Right atrium auricular region (tissue), 2 donors: ENCODE measurements at regions not wholly inside any gene's neighbourhood (a gene's known extent, or its start where the extent isn't known, plus 50 kb on each side); places are given as distances from the start of the nearest gene placed in this dataset.

ENCODE experiments used
- DNase-seq: peaks from one replicate; pipeline ENCODE4 v3.0.0-alpha.2; 2019; ENCODE audit warnings: low spot score
- H3K27ac ChIP-seq, 2 donors: fragments of 200-600 bp; sonication (generic); 1 replicate in 1 of 2; 2 replicates in 1 of 2; pipeline ENCODE4 v1.5.1; 2016 to 2019
- H3K27me3 ChIP-seq, 2 donors: fragments of 200-600 bp; sonication (generic); one replicate each; pipeline versions ENCODE4 v1.5.1 to v1.6.0; 2017 to 2019
- H3K36me3 ChIP-seq: fragments of 200-600 bp; sonication (generic); one replicate; pipeline ENCODE4 v1.5.1; 2016
- H3K4me1 ChIP-seq, 2 donors: fragments of 200-600 bp; sonication (generic); one replicate each; pipeline versions ENCODE4 v1.5.1 to v1.6.0; 2017 to 2019
- H3K4me3 ChIP-seq, 2 donors: fragments of 200-600 bp; sonication (generic); 1 replicate in 1 of 2; 2 replicates in 1 of 2; pipeline ENCODE4 v1.5.1; 2017 to 2019; ENCODE audit warnings: mild to moderate bottlenecking in 1 of 2, moderate library complexity in 1 of 2
- H3K9me3 ChIP-seq, 2 donors: fragments of 200-600 bp; sonication (generic); one replicate each; pipeline ENCODE4 v1.5.1; 2019
- CTCF ChIP-seq, 2 donors: fragments of 200-600 bp; sonication (generic); IDR thresholded peaks; one replicate each; pipeline ENCODE4 v1.5.1; 2019; ENCODE audit warnings: antibody characterized with exemption in 2 of 2

GRCh38 chr6:137647762-137648447, 153.7 kb upstream of the OLIG3 start:
- Histone ChIP-seq H3K9me3 (peaks cover 0 to 4% of the 10 kb centered on the region in 2 donors), H3K4me3 (no peak overlapping the region), H3K36me3 (no peaks in the 10 kb centered on the region), H3K27me3 (no peaks in the 10 kb centered on the region), H3K27ac (no peak overlapping the region), H3K4me1 (peaks cover 0 to 8% of the 10 kb centered on the region in 2 donors)
- DNase-seq = no peak
- no peak for TF ChIP-seq CTCF (IDR thresholded peaks at IDR 0.05)

GRCh38 chr6:137650720-137651119, 156.5 kb upstream of the OLIG3 start:
- H3K27me3 ChIP-seq = no peaks in the 10 kb centered on the region
- no peak for TF ChIP-seq CTCF (IDR thresholded peaks at IDR 0.05)
- peaks cover 0 to 8% of the 10 kb centered on the region in 2 donors for H3K4me1 ChIP-seq
- DNase-seq = no peak
- H3K4me3 ChIP-seq = no peak overlapping the region
- no peaks in the 10 kb centered on the region for H3K36me3 ChIP-seq
- peaks cover 3 to 32% of the 10 kb centered on the region in 2 donors for H3K9me3 ChIP-seq
- no peak overlapping the region for H3K27ac ChIP-seq

- Histone ChIP-seq H3K36me3 (no peaks in the 10 kb centered on the region), H3K9me3 (peaks cover 3 to 36% of the 10 kb centered on the region in 2 donors), H3K27ac (no peak overlapping the region), H3K4me3 (no peak overlapping the region), H3K4me1 (peaks cover 0 to 8% of the 10 kb centered on the region in 2 donors), H3K27me3 (no peaks in the 10 kb centered on the region)
- no peak for DNase-seq
- TF ChIP-seq CTCF (IDR thresholded peaks at IDR 0.05) = no peak
Measured at GRCh38 chr6:137651178-137651577, 157.0 kb upstream of the OLIG3 start.

GRCh38 chr6:137651591-137652335, 157.6 kb upstream of the OLIG3 start:
- Histone ChIP-seq H3K4me1 (peaks cover 0 to 8% of the 10 kb centered on the region in 2 donors), H3K4me3 (no peak overlapping the region), H3K36me3 (no peaks in the 10 kb centered on the region), H3K9me3 (peaks cover 3 to 36% of the 10 kb centered on the region in 2 donors), H3K27ac (no peak overlapping the region), H3K27me3 (no peaks in the 10 kb centered on the region)
- no peak for TF ChIP-seq CTCF (IDR thresholded peaks at IDR 0.05)
- DNase-seq = no peak

- Histone ChIP-seq H3K36me3 (no peaks in the 10 kb centered on the region), H3K4me3 (no peak overlapping the region), H3K9me3 (peaks cover 3 to 36% of the 10 kb centered on the region in 2 donors), H3K27me3 (no peaks in the 10 kb centered on the region), H3K27ac (no peak overlapping the region), H3K4me1 (peaks cover 0 to 8% of the 10 kb centered on the region in 2 donors)
- DNase-seq = no peak
- TF ChIP-seq CTCF (IDR thresholded peaks at IDR 0.05) = no peak
Measured at GRCh38 chr6:137652961-137653705, 158.9 kb upstream of the OLIG3 start.
